WTC11 (cell line): ENCODE measurements at regions not wholly inside any gene's neighbourhood (a gene's known extent, or its start where the extent isn't known, plus 50 kb on each side); places are given as distances from the start of the nearest gene placed in this dataset.

Experiments
- ELF4 ChIP-seq: sonication (generic); formaldehyde crosslinking; IDR thresholded peaks from 2 replicates; pipeline ENCODE4 v1.8.1; 2022; ENCODE audit warnings: low read depth, mild to moderate bottlenecking, moderate library complexity, missing genetic modification reagents
- NR3C1 ChIP-seq: sonication (generic); formaldehyde crosslinking; conservative IDR thresholded peaks from 2 replicates; pipeline ENCODE4 v1.8.1; 2023; ENCODE audit warnings: low read depth, mild to moderate bottlenecking, missing genetic modification reagents
- TF ChIP-seq, protein P1 (sequence below): sonication (generic); formaldehyde crosslinking; conservative IDR thresholded peaks from 2 replicates; pipeline ENCODE4 v1.8.1; 2022; ENCODE audit warnings: mild to moderate bottlenecking, missing genetic modification reagents

DNA sequence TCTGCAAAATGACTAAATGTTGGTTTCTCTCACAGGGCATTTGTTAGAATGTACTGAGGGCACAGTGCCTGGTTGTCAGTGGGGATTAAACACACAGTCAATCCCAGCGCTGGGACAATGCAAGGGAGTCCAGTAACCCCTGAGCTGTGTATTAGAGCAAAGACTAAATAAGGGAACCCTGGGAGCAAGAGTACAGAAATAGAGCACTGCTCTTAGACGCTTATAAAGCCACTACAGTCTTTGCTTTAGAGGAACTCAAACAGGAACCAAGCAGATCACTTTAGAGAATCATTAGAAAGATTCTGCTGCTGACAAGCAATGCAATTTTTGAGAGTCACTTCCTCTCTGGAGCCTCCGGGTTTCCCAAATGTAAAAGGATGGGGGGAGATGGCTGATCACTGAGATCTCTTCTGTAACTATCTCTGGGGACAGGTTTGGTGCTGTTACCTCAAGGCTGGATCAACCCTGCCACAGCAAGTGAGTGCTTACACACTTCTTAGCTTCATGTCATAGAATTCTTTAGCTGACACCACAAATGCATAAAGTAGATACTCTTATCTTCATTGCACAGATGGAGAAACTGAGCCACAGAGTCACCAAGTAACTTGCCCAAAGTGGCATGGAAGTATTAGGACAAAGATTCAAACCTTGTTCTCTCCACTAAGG, 137.8 kb upstream of the CPEB2 start:
- no peak for TF ChIP-seq NR3C1 (CRISPR knock-in tag)
- TF ChIP-seq, protein P1, sequence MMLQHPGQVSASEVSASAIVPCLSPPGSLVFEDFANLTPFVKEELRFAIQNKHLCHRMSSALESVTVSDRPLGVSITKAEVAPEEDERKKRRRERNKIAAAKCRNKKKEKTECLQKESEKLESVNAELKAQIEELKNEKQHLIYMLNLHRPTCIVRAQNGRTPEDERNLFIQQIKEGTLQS (CRISPR knock-in tag) = no peak
- TF ChIP-seq ELF4 = no peak
